ENCODE measurements at regions not wholly inside any gene's neighbourhood (a gene's known extent, or its start where the extent isn't known, plus 50 kb on each side); places are given as distances from the start of the nearest gene placed in this dataset.

GRCh38 chr5:74280306-74280705 is 360.2 kb downstream of the ENC1 start:
- H3K4me1 ChIP-seq (ENCODE audit: low read depth) = no peaks in the 10 kb centered on the region
- H3K4me3 ChIP-seq = no peak overlapping the region
- no peak for TF ChIP-seq CTCF (IDR thresholded peaks at IDR 0.05)
- ATAC-seq (no peak), DNase-seq (no peak)
- no peaks in the 10 kb centered on the region for H3K36me3 ChIP-seq (ENCODE audit: low read depth)
- no peaks in the 10 kb centered on the region for H3K9me3 ChIP-seq
- intact Hi-C loops (cut with DNase I, micrococcal nuclease) = no loop called here

- no peaks in the 10 kb centered on the region for H3K4me1 ChIP-seq (ENCODE audit: low read depth)
- ATAC-seq (no peak), DNase-seq (no peak)
- H3K9me3 ChIP-seq = no peaks in the 10 kb centered on the region
- intact Hi-C loops (cut with DNase I, micrococcal nuclease) = no loop called here
- H3K4me3 ChIP-seq = no peak overlapping the region
- no peaks in the 10 kb centered on the region for H3K36me3 ChIP-seq (ENCODE audit: low read depth)
- TF ChIP-seq CTCF (IDR thresholded peaks at IDR 0.05) = no peak
Measured at GRCh38 chr5:74279244-74279643, 361.3 kb downstream of the ENC1 start.

- Histone ChIP-seq H3K4me3 (no peak overlapping the region), H3K9me3 (no peaks in the 10 kb centered on the region), H3K4me1 (ENCODE audit: low read depth) (no peaks in the 10 kb centered on the region), H3K36me3 (ENCODE audit: low read depth) (no peaks in the 10 kb centered on the region)
- ATAC-seq (no peak), DNase-seq (no peak)
- intact Hi-C loops (cut with DNase I, micrococcal nuclease) = no loop called here
- TF ChIP-seq CTCF (IDR thresholded peaks at IDR 0.05) = no peak
Measured at GRCh38 chr5:74277418-74277817, 363.1 kb downstream of the ENC1 start.

- intact Hi-C loops (cut with DNase I, micrococcal nuclease) = no loop called here
- H3K4me3 ChIP-seq = no peak overlapping the region
- H3K36me3 ChIP-seq (ENCODE audit: low read depth) = no peaks in the 10 kb centered on the region
- no peaks in the 10 kb centered on the region for H3K4me1 ChIP-seq (ENCODE audit: low read depth)
- no peak for TF ChIP-seq CTCF (IDR thresholded peaks at IDR 0.05)
- no peak for DNase-seq
- H3K9me3 ChIP-seq = no peaks in the 10 kb centered on the region
- ATAC-seq = peak; percentile 24
Measured at GRCh38 chr5:74275171-74275992, 365.1 kb downstream of the ENC1 start.

- DNase-seq (no peak), ATAC-seq (no peak)
- Histone ChIP-seq H3K4me3 (no peak overlapping the region), H3K4me1 (ENCODE audit: low read depth) (no peaks in the 10 kb centered on the region), H3K36me3 (ENCODE audit: low read depth) (no peaks in the 10 kb centered on the region), H3K9me3 (no peaks in the 10 kb centered on the region)
- no peak for TF ChIP-seq CTCF (IDR thresholded peaks at IDR 0.05)
- intact Hi-C loops (cut with DNase I, micrococcal nuclease) = no loop called here
Measured at GRCh38 chr5:74274326-74274725, 366.2 kb downstream of the ENC1 start.
